HG02610 (cell line): ENCODE measurements at regions not wholly inside any gene's neighbourhood (a gene's known extent, or its start where the extent isn't known, plus 50 kb on each side); places are given as distances from the start of the nearest gene placed in this dataset.
"Not testable (repeated sequence)": the region's sequence is repeated elsewhere in the genome, so short reads cannot be mapped to it uniquely, and the experiment has no call there.

Experiments used
- ATAC-seq: cut with Tn5 transposase; IDR thresholded peaks from one replicate; pipeline ENCODE4 v1.9.1; 2021; ENCODE audit warnings: mild to moderate bottlenecking, moderate library complexity; ENCODE audit not compliant: unreplicated experiment

GRCh38 chr2:236489083-236489482, 80.5 kb upstream of the ACKR3 start:
- ATAC-seq, result not testable (repeated sequence)

- no peak for ATAC-seq
Observed at GRCh38 chr2:236489895-236490404, 79.7 kb upstream of the ACKR3 start.

GRCh38 chr2:236496340-236496739, 73.3 kb upstream of the ACKR3 start:
- ATAC-seq, result no peak

GRCh38 chr2:236498369-236498768, 71.3 kb upstream of the ACKR3 start:
- no peak for ATAC-seq

- no peak for ATAC-seq
Observed at GRCh38 chr2:236499691-236500578, 69.7 kb upstream of the ACKR3 start.

GRCh38 chr2:236501026-236501425, 68.6 kb upstream of the ACKR3 start:
- ATAC-seq, result no peak

GRCh38 chr2:236501531-236501930, 68.1 kb upstream of the ACKR3 start:
- no peak for ATAC-seq

GRCh38 chr2:236503100-236503499, 66.5 kb upstream of the ACKR3 start:
- no peak for ATAC-seq

- no peak for ATAC-seq
Observed at GRCh38 chr2:236503583-236503982, 66.0 kb upstream of the ACKR3 start.

GRCh38 chr2:236505041-236505440, 64.6 kb upstream of the ACKR3 start:
- no peak for ATAC-seq

- ATAC-seq, result no peak
Observed at GRCh38 chr2:236505648-236506047, 64.0 kb upstream of the ACKR3 start.

GRCh38 chr2:236507393-236508085, 62.1 kb upstream of the ACKR3 start:
- no peak for ATAC-seq

- ATAC-seq, result no peak
Observed at GRCh38 chr2:236508466-236508865, 61.2 kb upstream of the ACKR3 start.

- ATAC-seq, result no peak
Observed at GRCh38 chr2:236510034-236510433, 59.6 kb upstream of the ACKR3 start.

- ATAC-seq, result no peak
Observed at GRCh38 chr2:236511266-236511665, 58.4 kb upstream of the ACKR3 start.

- ATAC-seq, result no peak
Observed at GRCh38 chr2:236512267-236512666, 57.4 kb upstream of the ACKR3 start.

- ATAC-seq, result peak; percentile 81
Observed at GRCh38 chr2:236512902-236513435, 56.7 kb upstream of the ACKR3 start.

GRCh38 chr2:236513956-236514355, 55.7 kb upstream of the ACKR3 start:
- ATAC-seq, result no peak

GRCh38 chr2:236516708-236517107, 52.9 kb upstream of the ACKR3 start:
- no peak for ATAC-seq

- no peak for ATAC-seq
Observed at GRCh38 chr2:236517251-236518031, 52.2 kb upstream of the ACKR3 start.
